Prostate gland (tissue), 2 donors: ENCODE measurements at regions not wholly inside any gene's neighbourhood (a gene's known extent, or its start where the extent isn't known, plus 50 kb on each side); places are given as distances from the start of the nearest gene placed in this dataset.

Experiments used
- POLR2A ChIP-seq: fragments of 450-650 bp; IDR thresholded peaks from one replicate; pipeline ENCODE4 v1.6.1; 2016; ENCODE audit warnings: antibody characterized with exemption, mild to moderate bottlenecking
- TF ChIP-seq, protein P1 (sequence below), 4 experiments: fragments of 200-600 bp in 2 of 4; fragments of 450-650 bp in 2 of 4; sonication (generic) in 2 of 4; IDR thresholded peaks; 1 replicate in 3 of 4; 2 replicates in 1 of 4; pipeline ENCODE4 v1.5.1; 2016 to 2019; ENCODE audit warnings: antibody characterized with exemption in 4 of 4, mild to moderate bottlenecking in 2 of 4, moderate library complexity in 2 of 4

DNA sequence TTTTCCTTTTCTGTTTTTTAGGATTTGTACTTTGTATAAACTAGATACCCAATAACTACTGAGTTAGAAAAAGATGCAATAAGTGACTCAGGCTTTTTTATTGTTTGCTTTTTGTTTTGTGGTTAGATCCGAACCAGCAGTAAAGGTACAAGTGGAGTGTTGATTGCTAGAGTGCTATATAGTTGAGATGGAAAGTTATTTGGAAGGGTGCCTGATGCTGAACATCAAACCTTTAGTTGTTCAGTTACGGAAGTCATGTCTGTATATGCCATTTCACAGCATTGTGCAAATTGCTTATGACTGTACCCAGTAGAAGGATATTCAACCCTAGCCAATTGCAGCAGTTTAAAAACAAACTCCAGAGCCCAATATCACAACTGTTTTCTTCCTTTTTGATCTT, 285.1 kb downstream of the MAT2B start:
- TF ChIP-seq, protein P1, sequence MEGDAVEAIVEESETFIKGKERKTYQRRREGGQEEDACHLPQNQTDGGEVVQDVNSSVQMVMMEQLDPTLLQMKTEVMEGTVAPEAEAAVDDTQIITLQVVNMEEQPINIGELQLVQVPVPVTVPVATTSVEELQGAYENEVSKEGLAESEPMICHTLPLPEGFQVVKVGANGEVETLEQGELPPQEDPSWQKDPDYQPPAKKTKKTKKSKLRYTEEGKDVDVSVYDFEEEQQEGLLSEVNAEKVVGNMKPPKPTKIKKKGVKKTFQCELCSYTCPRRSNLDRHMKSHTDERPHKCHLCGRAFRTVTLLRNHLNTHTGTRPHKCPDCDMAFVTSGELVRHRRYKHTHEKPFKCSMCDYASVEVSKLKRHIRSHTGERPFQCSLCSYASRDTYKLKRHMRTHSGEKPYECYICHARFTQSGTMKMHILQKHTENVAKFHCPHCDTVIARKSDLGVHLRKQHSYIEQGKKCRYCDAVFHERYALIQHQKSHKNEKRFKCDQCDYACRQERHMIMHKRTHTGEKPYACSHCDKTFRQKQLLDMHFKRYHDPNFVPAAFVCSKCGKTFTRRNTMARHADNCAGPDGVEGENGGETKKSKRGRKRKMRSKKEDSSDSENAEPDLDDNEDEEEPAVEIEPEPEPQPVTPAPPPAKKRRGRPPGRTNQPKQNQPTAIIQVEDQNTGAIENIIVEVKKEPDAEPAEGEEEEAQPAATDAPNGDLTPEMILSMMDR (IDR thresholded peaks at IDR 0.05) = no peak
- TF ChIP-seq POLR2A = no peak
